ENCODE measurements at regions not wholly inside any gene's neighbourhood (a gene's known extent, or its start where the extent isn't known, plus 50 kb on each side); places are given as distances from the start of the nearest gene placed in this dataset.
A peak's percentile ranks its signal among the peaks of the same experiment; 100 is the strongest.

- Histone ChIP-seq H3K4me2 (ENCODE audit: low read length) (peak overlapping the region; percentile 71), H3K9me3 (ENCODE audit: low read length) (peaks cover 10% of the 10 kb centered on the region; the same call in 1 of the 2 replicates), H3K4me1 (ENCODE audit: insufficient read depth, low read length, poor library complexity, severe bottlenecking) (peaks cover 58% of the 10 kb centered on the region), H3K27ac (ENCODE audit: low read depth, low read length, poor library complexity, severe bottlenecking) (peak overlapping the region; percentile 92), H3K36me3 (ENCODE audit: insufficient read depth, low read length) (no peaks in the 10 kb centered on the region), H3K9me2 (ENCODE audit: insufficient read depth, low read length) (no peaks in the 10 kb centered on the region), H2AFZ (ENCODE audit: low read length) (peak overlapping the region; percentile 68; the same call in 1 of the 2 replicates), H3K79me2 (ENCODE audit: insufficient read depth, low read depth, low read length) (no peaks in the 10 kb centered on the region), H3K4me3 (ENCODE audit: low read depth, low read length, poor library complexity, severe bottlenecking) (peak overlapping the region; percentile 48), H4K20me1 (ENCODE audit: insufficient read depth, low read length) (no peaks in the 10 kb centered on the region)
- BruUV-seq (replicated peaks), result no TSS peak
- ChIA-PET POLR2A (interaction anchor here (0.8 to 1.8 kb wide), 6 partner anchors 10 to 96 kb away, joined by 3 to 8 read pairs (median 3); partner anchors contain the start of gene MAP4K3), CTCF (ENCODE audit: unreplicated experiment) (interaction anchor here (0.9 kb wide), 1 partner anchor 18 kb away, joined by 4 read pairs; no protein-coding TSS in a partner anchor)
- no peak for DNase-seq (ENCODE audit: low spot score)
- intact Hi-C loops (cut with micrococcal nuclease; ENCODE audit: unreplicated experiment), result loop anchor here (1.0 to 5.0 kb wide), 4 partner anchors 21 to 369 kb away; partner anchors contain the start of genes MAP4K3 and SOS1
- TF ChIP-seq EZH2phosphoT487 (IDR thresholded peaks at IDR 0.05; ENCODE audit: borderline replicate concordance, low read depth, low read length) (no peak), CTCF (conservative IDR thresholded peaks at IDR 0.05; ENCODE audit: low read length) (no peak)
Observed at GRCh38 chr2:39491653-39492052, 54.6 kb upstream of the MAP4K3 start.

GRCh38 chr2:39492095-39492590 lies 55.1 kb upstream of the MAP4K3 start:
- CTCF ChIA-PET (ENCODE audit: unreplicated experiment), result no interaction called here
- BruUV-seq (replicated peaks), result no TSS peak
- H2AFZ ChIP-seq (ENCODE audit: low read length), result peak overlapping the region; percentile 68; the same call in 1 of the 2 replicates

More at GRCh38 chr2:39492095-39492590, 55.1 kb upstream of the MAP4K3 start:
- Histone ChIP-seq H3K27ac (ENCODE audit: low read depth, low read length, poor library complexity, severe bottlenecking) (peak overlapping the region; percentile 92), H3K4me2 (ENCODE audit: low read length) (peak overlapping the region; percentile 71), H3K4me3 (ENCODE audit: low read depth, low read length, poor library complexity, severe bottlenecking) (peak overlapping the region; percentile 54), H3K79me2 (ENCODE audit: insufficient read depth, low read depth, low read length) (no peaks in the 10 kb centered on the region), H4K20me1 (ENCODE audit: insufficient read depth, low read length) (no peaks in the 10 kb centered on the region), H3K4me1 (ENCODE audit: insufficient read depth, low read length, poor library complexity, severe bottlenecking) (peaks cover 63% of the 10 kb centered on the region), H3K9me2 (ENCODE audit: insufficient read depth, low read length) (no peaks in the 10 kb centered on the region), H3K36me3 (ENCODE audit: insufficient read depth, low read length) (no peaks in the 10 kb centered on the region), H3K9me3 (ENCODE audit: low read length) (peaks cover 10% of the 10 kb centered on the region; the same call in 1 of the 2 replicates)
- peak; percentile 94 for DNase-seq (ENCODE audit: low spot score)
- TF ChIP-seq EZH2phosphoT487 (IDR thresholded peaks at IDR 0.05; ENCODE audit: borderline replicate concordance, low read depth, low read length) (no peak), CTCF (conservative IDR thresholded peaks at IDR 0.05; ENCODE audit: low read length) (no peak)
- POLR2A ChIA-PET, result interaction anchor here (0.5 to 1.8 kb wide), 6 partner anchors 10 to 53 kb away, joined by 3 to 8 read pairs (median 4); no protein-coding TSS in a partner anchor
- intact Hi-C loops (cut with micrococcal nuclease; ENCODE audit: unreplicated experiment), result loop anchor here (1.0 to 5.0 kb wide), 4 partner anchors 22 to 370 kb away; partner anchors contain the start of genes MAP4K3 and SOS1
